ENCODE measurements at regions not wholly inside any gene's neighbourhood (a gene's known extent, or its start where the extent isn't known, plus 50 kb on each side); places are given as distances from the start of the nearest gene placed in this dataset.

- TF ChIP-seq TAF1 (IDR thresholded peaks at IDR 0.05; ENCODE audit: borderline replicate concordance, insufficient read depth, low read length) (no peak), SIN3A (IDR thresholded peaks at IDR 0.05; ENCODE audit: borderline replicate concordance, insufficient read depth, low read length) (no peak), POLR2AphosphoS5 (IDR thresholded peaks at IDR 0.05; ENCODE audit: low read depth, low read length) (no peak), FOXP2 (optimal IDR thresholded peaks at IDR 0.05; ENCODE audit: borderline replicate concordance, extremely low read depth, extremely low read length, insufficient read depth) (no peak)
- TF ChIP-seq, protein P1, sequence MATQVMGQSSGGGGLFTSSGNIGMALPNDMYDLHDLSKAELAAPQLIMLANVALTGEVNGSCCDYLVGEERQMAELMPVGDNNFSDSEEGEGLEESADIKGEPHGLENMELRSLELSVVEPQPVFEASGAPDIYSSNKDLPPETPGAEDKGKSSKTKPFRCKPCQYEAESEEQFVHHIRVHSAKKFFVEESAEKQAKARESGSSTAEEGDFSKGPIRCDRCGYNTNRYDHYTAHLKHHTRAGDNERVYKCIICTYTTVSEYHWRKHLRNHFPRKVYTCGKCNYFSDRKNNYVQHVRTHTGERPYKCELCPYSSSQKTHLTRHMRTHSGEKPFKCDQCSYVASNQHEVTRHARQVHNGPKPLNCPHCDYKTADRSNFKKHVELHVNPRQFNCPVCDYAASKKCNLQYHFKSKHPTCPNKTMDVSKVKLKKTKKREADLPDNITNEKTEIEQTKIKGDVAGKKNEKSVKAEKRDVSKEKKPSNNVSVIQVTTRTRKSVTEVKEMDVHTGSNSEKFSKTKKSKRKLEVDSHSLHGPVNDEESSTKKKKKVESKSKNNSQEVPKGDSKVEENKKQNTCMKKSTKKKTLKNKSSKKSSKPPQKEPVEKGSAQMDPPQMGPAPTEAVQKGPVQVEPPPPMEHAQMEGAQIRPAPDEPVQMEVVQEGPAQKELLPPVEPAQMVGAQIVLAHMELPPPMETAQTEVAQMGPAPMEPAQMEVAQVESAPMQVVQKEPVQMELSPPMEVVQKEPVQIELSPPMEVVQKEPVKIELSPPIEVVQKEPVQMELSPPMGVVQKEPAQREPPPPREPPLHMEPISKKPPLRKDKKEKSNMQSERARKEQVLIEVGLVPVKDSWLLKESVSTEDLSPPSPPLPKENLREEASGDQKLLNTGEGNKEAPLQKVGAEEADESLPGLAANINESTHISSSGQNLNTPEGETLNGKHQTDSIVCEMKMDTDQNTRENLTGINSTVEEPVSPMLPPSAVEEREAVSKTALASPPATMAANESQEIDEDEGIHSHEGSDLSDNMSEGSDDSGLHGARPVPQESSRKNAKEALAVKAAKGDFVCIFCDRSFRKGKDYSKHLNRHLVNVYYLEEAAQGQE (IDR thresholded peaks at IDR 0.05; ENCODE audit: insufficient read depth in 1 of 2, low read depth in 2 of 2, low read length in 2 of 2): no peak
Observed at GRCh38 chr1:30589083-30589482, 134.3 kb downstream of the MATN1 start.

DNA sequence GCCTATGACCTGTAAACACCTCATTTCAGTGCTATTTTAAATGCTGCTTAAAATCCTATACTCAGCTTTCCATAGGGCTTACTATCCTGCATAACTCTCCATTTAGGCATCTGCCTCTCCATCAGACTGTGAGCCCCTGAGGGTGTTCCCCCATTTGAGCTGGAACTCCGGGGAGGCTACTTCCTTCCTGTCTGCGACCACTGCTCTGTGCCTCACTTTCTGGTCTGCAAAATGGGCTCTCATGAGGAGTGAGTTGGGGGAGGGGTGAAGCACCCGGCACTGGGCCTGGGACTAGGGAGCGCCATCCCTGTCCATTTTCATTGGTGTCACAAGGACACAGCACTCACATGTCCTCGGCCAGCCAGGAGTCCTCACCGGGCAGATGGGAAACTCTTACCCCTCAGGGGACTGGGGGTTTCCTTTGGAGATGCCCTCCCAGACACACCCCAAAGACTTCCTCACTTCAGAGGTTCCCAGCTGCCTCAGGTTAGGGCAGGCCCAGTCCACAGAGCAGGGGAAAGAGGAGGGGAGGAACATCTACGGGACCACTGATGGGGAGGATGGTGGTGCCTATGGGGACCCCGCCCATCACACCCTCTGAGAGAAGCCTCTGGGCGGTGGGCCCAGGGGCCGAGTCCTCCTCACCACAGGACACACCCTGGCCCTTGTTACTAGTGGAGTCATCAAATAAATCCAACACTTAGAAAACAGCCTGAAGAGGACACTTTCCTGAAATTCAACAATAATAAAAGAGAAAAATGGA, 134.9 kb downstream of the MATN1 start:
- TF ChIP-seq, protein P1 (IDR thresholded peaks at IDR 0.05; ENCODE audit: insufficient read depth in 1 of 2, low read depth in 2 of 2, low read length in 2 of 2): no peak
- no peak for TF ChIP-seq POLR2AphosphoS5 (IDR thresholded peaks at IDR 0.05; ENCODE audit: low read depth, low read length)

- TF ChIP-seq FOXP2 (optimal IDR thresholded peaks at IDR 0.05; ENCODE audit: borderline replicate concordance, extremely low read depth, extremely low read length, insufficient read depth): no peak
- no peak for TF ChIP-seq POLR2AphosphoS5 (IDR thresholded peaks at IDR 0.05; ENCODE audit: low read depth, low read length)
- TF ChIP-seq TAF1 (IDR thresholded peaks at IDR 0.05; ENCODE audit: borderline replicate concordance, insufficient read depth, low read length): no peak
- TF ChIP-seq SIN3A (IDR thresholded peaks at IDR 0.05; ENCODE audit: borderline replicate concordance, insufficient read depth, low read length): no peak
- TF ChIP-seq, protein P1 (IDR thresholded peaks at IDR 0.05; ENCODE audit: insufficient read depth in 1 of 2, low read depth in 2 of 2, low read length in 2 of 2): no peak
Observed at GRCh38 chr1:30586671-30587070, 136.7 kb downstream of the MATN1 start.

GRCh38 chr1:30579580-30579979, 143.8 kb downstream of the MATN1 start:
- TF ChIP-seq TAF1 (IDR thresholded peaks at IDR 0.05; ENCODE audit: borderline replicate concordance, insufficient read depth, low read length): no peak
- TF ChIP-seq SIN3A (IDR thresholded peaks at IDR 0.05; ENCODE audit: borderline replicate concordance, insufficient read depth, low read length): no peak
- TF ChIP-seq, protein P1 (IDR thresholded peaks at IDR 0.05; ENCODE audit: insufficient read depth in 1 of 2, low read depth in 2 of 2, low read length in 2 of 2): no peak
- no peak for TF ChIP-seq POLR2AphosphoS5 (IDR thresholded peaks at IDR 0.05; ENCODE audit: low read depth, low read length)
- no peak for TF ChIP-seq FOXP2 (optimal IDR thresholded peaks at IDR 0.05; ENCODE audit: borderline replicate concordance, extremely low read depth, extremely low read length, insufficient read depth)

DNA sequence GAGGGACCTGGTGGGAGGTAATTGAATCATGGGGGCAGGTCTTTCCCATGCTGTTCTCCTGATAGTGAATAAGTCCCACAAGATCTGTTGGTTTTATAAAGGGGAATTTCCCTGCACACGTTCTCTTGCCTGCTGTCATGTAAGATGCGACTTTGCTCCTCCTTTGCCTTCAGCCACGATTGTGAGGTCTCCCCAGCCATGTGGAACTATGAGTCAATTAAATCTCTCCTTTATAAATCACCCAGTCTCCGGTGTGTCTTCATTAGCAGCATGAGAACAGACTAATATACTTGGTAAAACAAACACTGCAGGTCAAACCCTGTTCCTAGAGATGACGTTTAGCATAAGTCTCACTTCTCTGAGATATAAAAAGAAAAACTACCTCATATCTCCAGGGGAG, 148.3 kb downstream of the MATN1 start:
- TF ChIP-seq, protein P1 (IDR thresholded peaks at IDR 0.05; ENCODE audit: insufficient read depth in 1 of 2, low read depth in 2 of 2, low read length in 2 of 2): no peak
- no peak for TF ChIP-seq TAF1 (IDR thresholded peaks at IDR 0.05; ENCODE audit: borderline replicate concordance, insufficient read depth, low read length)
- no peak for TF ChIP-seq FOXP2 (optimal IDR thresholded peaks at IDR 0.05; ENCODE audit: borderline replicate concordance, extremely low read depth, extremely low read length, insufficient read depth)
- no peak for TF ChIP-seq SIN3A (IDR thresholded peaks at IDR 0.05; ENCODE audit: borderline replicate concordance, insufficient read depth, low read length)
- no peak for TF ChIP-seq POLR2AphosphoS5 (IDR thresholded peaks at IDR 0.05; ENCODE audit: low read depth, low read length)

All from PFSK-1 (cell line).